NCI-H82 treated with DMSO at 0.1 percent for 48 hours (cell line): ENCODE measurements at regions not wholly inside any gene's neighbourhood (a gene's known extent, or its start where the extent isn't known, plus 50 kb on each side); places are given as distances from the start of the nearest gene placed in this dataset.
"Not testable (repeated sequence)": the region's sequence is repeated elsewhere in the genome, so short reads cannot be mapped to it uniquely, and the experiment has no call there.

Experiments used
- DNase-seq: peaks from one replicate; lab custom pipeline; 2025; ENCODE audit not compliant: unreplicated experiment; lab: John Stamatoyannopoulos, UW

- no peak for DNase-seq
Observed at GRCh38 chr4:115287426-115287825, 174.0 kb upstream of the NDST4 start.

GRCh38 chr4:115279330-115279729 lies 165.9 kb upstream of the NDST4 start:
- no peak for DNase-seq

- DNase-seq: no peak
Observed at GRCh38 chr4:115278830-115279229, 165.4 kb upstream of the NDST4 start.

DNA sequence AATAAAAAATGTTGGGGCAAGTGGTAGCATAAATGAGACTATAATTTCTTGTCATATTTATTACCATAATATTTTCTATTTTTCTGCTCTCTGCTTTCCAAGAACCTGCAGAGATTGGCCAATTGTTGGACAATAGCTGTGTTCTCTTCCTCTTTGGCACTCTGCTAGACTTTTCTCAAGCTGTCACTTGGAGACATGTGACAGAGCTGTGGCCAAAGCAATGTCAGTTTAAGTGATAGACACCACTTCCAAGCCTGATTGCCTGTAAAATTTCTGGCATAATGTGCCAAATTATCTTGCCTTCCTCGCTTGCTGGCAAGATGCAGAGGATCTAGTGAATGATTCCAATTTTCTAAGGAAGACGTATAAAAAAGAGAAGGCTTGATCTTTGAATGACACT lies 162.2 kb upstream of the NDST4 start:
- DNase-seq: no peak

GRCh38 chr4:115274545-115274944 lies 161.1 kb upstream of the NDST4 start:
- DNase-seq: no peak

DNA sequence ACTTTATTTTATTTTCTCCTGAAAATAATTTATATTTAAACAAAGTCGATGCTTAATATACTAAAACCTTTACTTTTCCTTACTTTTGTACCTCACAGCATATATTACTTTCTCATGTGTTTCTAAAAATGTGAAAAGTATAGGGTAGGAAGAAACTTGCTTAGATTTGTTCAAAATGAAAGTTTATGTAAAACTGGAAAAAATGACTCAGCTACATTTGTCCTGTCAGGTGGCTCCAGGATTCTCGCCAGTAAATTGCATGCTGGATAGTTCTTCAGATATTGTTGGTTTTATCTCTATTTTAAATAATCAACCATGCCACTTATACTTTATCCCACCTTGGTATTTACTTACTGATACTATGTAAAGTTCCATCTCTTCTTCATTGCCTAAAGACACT lies 159.2 kb upstream of the NDST4 start:
- no peak for DNase-seq

- no peak for DNase-seq
Observed at GRCh38 chr4:115272185-115272584, 158.8 kb upstream of the NDST4 start.

DNA sequence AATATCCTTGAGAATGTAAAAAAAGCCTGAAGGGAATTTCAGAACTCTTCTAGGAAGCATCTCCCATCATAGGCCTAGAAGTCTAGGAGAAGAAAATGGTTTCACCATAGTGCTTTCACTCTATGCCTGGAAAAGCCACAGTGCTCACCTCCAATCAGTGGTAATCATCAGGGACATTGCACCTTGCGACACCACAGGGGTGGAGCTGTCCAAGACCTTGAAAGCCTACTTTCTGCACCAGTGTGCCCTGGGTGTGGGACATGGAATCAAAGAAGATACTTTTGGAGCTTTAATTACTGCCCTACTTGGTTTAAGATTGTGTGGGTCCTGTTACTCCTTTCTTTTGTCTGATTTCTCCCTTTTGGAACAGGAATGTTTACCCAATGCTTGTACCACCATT lies 146.8 kb upstream of the NDST4 start:
- no peak for DNase-seq

DNA sequence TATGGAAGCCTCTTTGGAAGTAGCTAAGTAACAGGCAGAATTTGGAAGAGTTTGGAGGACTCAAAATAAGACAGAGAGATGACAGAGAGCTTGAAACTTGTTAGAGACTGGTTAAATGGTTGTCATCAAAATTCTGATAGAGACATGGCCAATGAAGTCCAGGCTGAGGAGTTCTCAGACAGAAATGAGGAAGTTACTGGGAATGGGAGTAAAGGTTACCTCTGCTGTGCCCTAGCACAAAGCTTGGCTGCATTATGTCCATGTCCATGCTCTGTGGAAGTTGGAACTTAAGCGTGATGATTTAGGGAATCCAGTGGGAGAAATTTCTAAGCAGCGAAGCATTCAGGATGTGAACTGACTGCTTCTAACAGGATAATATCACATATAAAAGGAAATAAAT lies 146.2 kb upstream of the NDST4 start:
- no peak for DNase-seq

GRCh38 chr4:115249808-115250207 lies 136.4 kb upstream of the NDST4 start:
- no peak for DNase-seq

DNA sequence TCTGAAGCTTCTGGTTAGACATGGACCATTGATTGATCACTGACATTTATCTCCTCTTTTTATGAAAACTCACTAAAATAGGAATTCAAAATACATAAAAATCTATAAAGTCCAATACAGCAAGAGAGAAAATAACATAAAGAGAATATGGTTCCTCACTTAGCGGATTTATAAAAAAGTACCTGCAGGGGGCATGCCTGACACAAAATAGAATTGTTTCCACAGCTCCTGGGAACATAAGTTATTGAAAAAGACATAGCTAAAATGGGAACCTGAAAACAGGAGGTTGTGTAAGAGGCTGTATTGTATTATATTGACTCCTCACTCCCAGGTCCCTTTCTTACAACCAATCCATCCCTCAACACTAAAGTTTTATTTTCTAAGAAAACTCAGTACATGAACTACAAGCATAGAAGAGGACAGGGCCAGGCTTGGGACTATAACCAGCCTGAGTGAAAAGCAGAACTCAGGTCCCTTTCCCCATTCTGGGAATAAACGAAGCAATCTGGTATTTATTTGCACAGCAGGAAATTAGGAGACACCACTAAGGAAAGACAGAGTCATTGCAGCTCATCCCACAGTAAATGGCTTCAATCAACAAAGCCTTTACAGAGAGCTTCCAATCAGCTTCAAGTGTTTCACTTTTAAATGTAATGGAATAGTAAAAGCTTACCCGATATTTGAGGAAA lies 121.1 kb upstream of the NDST4 start:
- DNase-seq: no peak

DNA sequence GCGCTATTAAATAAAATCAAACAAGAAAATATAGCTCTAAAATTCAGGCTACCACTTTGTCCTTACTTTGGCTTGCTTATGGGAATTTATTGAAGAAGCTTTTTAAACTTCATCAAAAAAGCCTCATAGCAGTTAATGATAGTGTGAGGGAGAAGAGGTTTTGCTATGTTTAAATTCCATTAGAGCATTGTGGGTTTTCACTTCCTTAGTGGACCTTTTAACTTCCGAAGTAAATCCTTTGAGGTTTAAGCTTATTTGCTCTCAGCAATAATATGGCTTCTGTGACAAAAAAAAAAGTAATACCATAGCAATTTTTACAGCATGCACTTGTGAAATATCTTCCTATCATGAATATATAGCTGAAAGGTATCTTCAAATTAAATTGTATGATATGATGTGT lies 120.2 kb upstream of the NDST4 start:
- DNase-seq: no peak

DNA sequence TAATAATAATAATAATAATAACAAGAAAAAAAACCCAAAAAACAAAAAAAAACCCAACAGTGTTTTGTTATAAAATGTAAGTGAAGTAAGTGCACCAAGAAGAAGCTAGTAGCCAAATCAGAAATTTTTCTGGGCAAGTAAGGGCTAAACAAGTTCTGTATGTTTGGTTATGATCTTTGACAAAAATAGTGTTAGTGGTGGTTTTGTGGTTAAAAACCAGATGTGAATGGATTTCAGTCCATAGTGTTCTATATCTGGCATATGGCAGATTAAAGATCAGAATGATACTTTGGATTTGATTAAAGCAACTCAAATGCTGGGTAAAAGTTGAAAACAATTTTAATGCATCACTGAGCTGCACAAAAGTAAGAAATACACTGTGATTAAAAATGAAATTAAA lies 116.5 kb upstream of the NDST4 start:
- DNase-seq: no peak

GRCh38 chr4:115228851-115229250 lies 115.4 kb upstream of the NDST4 start:
- no peak for DNase-seq

DNA sequence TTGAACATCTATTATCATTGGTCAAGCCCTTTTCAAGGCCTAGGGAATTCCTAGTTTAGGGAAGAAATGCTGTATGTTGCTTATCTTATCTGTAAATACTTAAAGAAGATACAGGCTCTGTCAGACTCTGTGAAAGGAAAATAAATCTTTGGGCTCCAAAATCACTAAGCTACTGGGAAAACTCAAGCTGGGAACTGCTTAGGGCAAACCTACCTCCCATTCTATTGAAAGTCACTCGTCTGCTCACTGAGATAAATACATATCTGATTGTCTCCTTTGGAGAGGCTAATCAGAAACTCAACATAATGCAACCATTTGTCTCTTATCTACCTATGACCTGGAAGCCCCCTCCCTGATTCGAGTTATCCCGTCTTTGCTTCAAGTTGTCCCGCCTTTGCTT lies 108.6 kb upstream of the NDST4 start:
- no peak for DNase-seq

GRCh38 chr4:115219862-115220261 lies 106.4 kb upstream of the NDST4 start:
- DNase-seq: no peak

GRCh38 chr4:115219315-115219860 lies 106.0 kb upstream of the NDST4 start:
- DNase-seq: no peak

DNA sequence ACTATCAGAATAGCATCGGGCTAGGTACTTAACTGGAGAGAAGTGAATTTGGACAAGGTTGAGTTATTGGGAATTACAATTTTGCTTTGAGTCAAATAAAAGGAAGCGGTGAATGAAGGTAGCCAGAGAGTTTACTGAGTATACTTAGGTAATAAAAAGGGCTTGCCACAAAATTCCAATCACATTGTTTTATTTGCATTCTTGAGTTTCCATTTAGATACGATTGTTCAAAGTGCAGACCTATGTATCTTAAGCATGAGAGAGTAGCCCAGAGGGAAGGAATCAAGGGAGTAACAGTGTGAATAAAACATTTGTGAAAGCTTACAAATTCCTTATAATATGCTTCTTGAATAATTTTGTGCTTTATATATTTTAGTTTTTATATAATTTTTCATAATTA lies 102.5 kb upstream of the NDST4 start:
- no peak for DNase-seq

DNA sequence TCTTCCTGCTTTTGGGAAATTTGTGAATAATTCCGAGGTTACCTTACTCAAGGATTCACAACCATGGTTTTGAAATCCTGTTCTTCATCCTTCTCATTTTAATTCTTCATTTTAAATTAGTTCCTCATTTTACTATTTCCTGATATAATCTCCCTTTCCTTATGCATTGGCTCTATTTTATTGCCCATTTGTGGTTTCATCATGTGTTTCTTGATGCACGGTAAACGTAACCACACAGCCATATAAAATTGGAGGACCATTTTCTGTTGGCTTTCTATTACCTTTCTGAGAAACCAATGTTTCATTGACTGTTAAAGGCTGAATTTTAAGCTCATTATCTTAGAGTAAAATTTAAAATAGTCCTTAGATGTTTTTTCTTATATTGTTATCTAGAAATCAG lies 100.3 kb upstream of the NDST4 start:
- no peak for DNase-seq

DNA sequence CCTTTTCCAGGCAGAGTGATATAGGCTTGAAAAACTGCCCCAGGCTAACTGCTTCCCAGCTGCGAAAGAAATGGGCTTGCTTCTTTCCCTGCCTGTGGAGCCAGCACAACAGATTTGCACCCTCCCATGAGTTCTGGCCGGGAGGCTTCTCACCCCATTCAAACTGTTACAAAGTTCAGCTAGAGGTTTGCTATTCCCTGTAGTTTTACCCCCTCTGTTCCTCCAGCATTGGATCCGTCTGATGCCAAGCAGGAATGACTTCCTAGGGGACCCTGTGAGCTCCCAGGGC lies 87.6 kb upstream of the NDST4 start:
- no peak for DNase-seq

- not testable (repeated sequence) for DNase-seq
Observed at GRCh38 chr4:115200201-115201041, 87.0 kb upstream of the NDST4 start.

GRCh38 chr4:115194612-115195011 lies 81.2 kb upstream of the NDST4 start:
- not testable (repeated sequence) for DNase-seq

DNA sequence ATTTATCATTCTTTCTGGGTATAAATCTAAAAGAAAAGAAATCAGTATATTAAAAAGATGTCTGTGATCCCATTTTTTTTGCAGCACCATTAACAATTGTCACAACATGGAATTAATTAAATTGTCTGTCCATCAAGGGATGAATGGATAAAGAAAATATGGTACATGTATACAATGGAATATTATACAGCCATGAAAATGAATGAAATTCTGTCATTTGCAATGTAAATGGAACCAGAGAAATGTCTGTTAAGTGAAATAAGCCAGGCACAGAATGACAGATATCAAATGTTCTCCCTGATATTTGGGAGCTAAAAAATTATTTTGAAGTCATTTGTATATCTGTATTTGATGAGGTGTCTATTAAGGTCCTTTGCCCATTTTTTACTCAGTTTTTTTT lies 77.1 kb upstream of the NDST4 start:
- DNase-seq: no peak
